GM12864 (cell line): ENCODE measurements at regions not wholly inside any gene's neighbourhood (a gene's known extent, or its start where the extent isn't known, plus 50 kb on each side); places are given as distances from the start of the nearest gene placed in this dataset.

Source experiments
- DNase-seq: peaks from one replicate; pipeline ENCODE4 v3.0.0-alpha.2; 2011; ENCODE audit warnings: low read depth
- H3K4me3 ChIP-seq: 2 replicates; pipeline ENCODE4 v1.5.1; 2011; ENCODE audit warnings: mild to moderate bottlenecking, low read depth, low read length, control low read depth
- TF ChIP-seq, protein P1 (sequence below): IDR thresholded peaks from 2 replicates; pipeline ENCODE4 v1.5.1; 2011; ENCODE audit warnings: low read depth, mild to moderate bottlenecking, moderate library complexity, low read length, control low read depth, inconsistent platforms; ENCODE audit errors: missing control alignments

DNA sequence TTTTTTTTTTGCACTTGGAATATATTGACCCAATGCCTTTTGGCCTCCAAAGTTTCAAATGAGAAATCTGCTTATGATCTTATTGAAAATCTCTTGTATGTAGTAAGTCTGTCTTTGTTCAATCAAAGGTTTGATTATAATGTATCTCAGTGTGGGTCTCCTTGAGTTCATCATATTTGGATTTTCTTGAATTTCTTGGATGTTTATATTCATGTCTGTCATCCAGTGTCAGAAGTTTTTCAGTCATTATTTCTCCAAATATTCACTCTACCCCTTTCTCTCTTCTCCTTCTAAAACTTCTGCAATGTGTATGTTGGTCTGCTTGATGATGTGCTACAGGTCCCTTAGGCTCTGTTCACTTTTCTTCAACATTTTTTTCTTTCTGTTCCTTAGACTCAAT lies 95.9 kb upstream of the PTPRK start:
- no peak overlapping the region for H3K4me3 ChIP-seq
- TF ChIP-seq, protein P1, sequence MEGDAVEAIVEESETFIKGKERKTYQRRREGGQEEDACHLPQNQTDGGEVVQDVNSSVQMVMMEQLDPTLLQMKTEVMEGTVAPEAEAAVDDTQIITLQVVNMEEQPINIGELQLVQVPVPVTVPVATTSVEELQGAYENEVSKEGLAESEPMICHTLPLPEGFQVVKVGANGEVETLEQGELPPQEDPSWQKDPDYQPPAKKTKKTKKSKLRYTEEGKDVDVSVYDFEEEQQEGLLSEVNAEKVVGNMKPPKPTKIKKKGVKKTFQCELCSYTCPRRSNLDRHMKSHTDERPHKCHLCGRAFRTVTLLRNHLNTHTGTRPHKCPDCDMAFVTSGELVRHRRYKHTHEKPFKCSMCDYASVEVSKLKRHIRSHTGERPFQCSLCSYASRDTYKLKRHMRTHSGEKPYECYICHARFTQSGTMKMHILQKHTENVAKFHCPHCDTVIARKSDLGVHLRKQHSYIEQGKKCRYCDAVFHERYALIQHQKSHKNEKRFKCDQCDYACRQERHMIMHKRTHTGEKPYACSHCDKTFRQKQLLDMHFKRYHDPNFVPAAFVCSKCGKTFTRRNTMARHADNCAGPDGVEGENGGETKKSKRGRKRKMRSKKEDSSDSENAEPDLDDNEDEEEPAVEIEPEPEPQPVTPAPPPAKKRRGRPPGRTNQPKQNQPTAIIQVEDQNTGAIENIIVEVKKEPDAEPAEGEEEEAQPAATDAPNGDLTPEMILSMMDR: no peak
- DNase-seq: no peak

DNA sequence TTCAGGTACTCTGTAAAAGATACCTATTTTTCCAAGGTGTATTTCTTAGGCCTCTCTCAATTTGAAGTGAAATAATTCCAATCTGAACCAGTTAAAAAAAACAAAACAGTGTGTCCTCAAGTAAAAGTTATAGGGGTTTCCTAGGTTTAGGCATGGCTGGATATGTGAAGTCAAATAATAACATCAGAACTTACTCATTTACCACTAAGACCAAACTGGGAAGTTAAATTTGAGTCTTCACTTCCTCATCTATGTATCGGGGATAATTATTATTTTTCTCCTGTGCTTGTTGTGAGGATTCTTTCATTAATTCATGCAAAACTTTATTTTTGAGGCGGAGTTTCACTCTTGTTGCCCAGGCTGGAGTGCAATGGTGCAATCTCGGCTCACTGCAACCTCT lies 86.2 kb upstream of the PTPRK start:
- no peak for DNase-seq
- TF ChIP-seq, protein P1: no peak
- no peak overlapping the region for H3K4me3 ChIP-seq

DNA sequence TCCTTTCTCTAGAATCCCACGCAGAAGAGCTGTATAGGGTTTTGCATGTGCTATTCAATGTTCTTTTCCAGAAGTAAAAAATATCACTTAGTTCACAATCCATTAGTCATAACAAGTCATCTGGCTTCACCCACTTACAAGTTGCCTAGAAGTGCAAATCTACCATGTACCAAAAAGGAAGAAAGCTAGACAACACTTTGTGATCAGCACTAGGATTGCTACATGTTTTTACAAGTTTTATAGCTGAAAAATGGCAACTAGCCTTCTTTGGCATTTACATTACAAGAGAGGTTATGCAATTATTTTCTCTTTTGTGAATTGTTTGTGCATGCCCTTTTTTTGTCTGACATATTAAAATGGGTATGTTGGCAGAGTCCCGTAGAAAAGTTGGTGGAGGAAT lies 85.6 kb upstream of the PTPRK start:
- no peak for DNase-seq
- TF ChIP-seq, protein P1: no peak
- no peak overlapping the region for H3K4me3 ChIP-seq

DNA sequence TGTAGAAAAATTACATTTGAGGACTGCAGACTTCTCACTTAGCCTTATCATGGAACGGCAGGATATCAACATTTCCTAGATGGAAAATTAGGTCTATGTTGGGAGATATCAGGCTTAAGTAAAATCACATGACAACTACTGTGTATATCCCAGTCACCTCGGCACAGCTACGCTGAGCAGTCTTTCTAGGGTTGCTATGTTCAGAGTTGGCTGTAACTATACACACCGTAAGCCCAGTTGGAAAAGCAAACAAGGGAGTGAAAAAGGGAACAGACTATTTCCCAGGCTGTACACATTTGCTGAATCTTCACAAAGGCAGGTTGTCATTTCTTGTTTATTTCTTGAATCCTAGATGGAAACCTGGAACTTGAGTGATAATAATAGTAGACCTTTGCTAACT lies 80.7 kb upstream of the PTPRK start:
- H3K4me3 ChIP-seq: no peak overlapping the region
- TF ChIP-seq, protein P1: no peak
- DNase-seq: no peak

DNA sequence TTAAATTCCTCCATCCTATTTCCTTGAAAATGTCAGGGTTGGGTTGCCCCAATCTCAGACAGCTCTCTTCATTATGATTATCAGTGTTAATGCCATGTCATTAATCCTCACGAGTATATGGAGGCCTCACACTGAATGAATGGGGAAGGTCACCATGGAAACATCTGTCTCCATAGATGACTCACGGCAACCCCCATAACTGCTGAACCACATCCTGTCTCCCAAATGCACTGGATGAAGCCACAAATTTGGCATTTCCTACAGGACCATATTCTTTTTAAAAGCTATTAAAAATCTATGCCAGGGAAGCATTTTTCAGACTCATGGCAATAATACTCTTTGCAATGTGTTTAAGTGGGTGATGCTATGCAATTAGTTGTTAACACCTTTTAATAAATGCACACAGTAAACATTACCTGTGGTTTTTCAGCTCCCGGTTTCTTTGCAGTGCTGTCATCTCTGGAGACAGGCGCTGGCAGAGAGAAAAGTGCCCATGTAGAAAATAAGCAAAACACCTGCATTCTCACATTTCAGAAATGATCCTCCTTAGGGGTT lies 80.1 kb upstream of the PTPRK start:
- TF ChIP-seq, protein P1: no peak
- H3K4me3 ChIP-seq: no peak overlapping the region
- DNase-seq: no peak

DNA sequence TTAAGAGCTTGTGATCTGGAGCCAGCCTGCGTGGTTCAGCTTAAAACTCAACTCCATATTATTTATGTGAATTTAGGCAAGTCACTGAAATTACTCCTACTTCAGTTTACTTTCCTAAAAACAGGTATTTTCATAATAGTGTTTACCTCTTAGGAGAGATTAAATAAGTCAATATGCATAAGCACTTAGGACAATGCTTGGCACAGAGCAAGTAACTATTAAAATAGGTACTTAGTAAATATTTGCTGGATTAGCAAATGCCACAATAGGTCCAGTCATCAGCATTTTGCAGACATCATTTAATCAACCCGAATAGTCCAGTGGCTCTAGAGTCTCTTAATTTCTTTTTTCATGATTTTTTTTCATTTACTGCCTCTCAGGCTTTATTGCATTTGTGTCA lies 78.6 kb upstream of the PTPRK start:
- H3K4me3 ChIP-seq: no peak overlapping the region
- TF ChIP-seq, protein P1: no peak
- DNase-seq: no peak

DNA sequence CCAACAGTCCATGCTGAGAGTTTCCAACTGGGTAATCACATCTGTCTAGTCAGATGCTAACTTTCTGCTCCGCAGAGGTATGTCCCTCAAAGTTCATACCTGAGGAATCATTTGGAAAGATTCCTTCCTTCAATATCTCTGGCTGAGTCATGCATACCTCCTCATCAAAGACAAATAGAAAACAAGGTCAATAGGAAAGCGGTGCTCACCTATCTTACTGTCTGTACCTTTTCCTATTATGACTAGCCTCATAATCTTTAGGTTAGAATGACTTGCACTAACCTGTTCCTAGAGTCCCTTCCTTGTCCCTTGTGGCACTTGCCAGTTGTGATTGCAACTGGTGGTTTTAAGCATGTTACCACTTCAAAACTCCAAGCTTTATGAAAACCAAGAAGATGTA lies 78.2 kb upstream of the PTPRK start:
- no peak overlapping the region for H3K4me3 ChIP-seq
- TF ChIP-seq, protein P1: no peak
- no peak for DNase-seq
